A549 (cell line): ENCODE measurements at regions not wholly inside any gene's neighbourhood (a gene's known extent, or its start where the extent isn't known, plus 50 kb on each side); places are given as distances from the start of the nearest gene placed in this dataset.

Experiments
- CHD4 ChIP-seq: fragments of 200-600 bp; sonication (generic); IDR thresholded peaks from 2 replicates; pipeline ENCODE4 v1.6.1; 2016; ENCODE audit warnings: antibody characterized with exemption, mild to moderate bottlenecking, borderline replicate concordance
- ELK1 ChIP-seq: fragments of 150-350 bp; IDR thresholded peaks from 2 replicates; pipeline ENCODE4 v1.6.1; 2014; ENCODE audit warnings: low read depth, mild to moderate bottlenecking, low read length
- JUN ChIP-seq, 2 experiments: fragments of >200 bp; sonication (Bioruptor Twin); formaldehyde crosslinking; IDR thresholded peaks; 2 replicates in 1 of 2; 3 replicates in 1 of 2; pipeline ENCODE4 v1.6.1; 2016 to 2017
- NFE2L2 ChIP-seq: fragments of 150-350 bp; conservative IDR thresholded peaks from 2 replicates; pipeline ENCODE4 v1.6.1; 2014; ENCODE audit warnings: low read length
- PHF8 ChIP-seq: fragments of 200-600 bp; sonication (generic); IDR thresholded peaks from 2 replicates; pipeline ENCODE4 v1.6.1; 2016; ENCODE audit warnings: low read depth, mild to moderate bottlenecking, antibody characterized with exemption, moderate library complexity, borderline replicate concordance
- POLR2A ChIP-seq: IDR thresholded peaks from 2 replicates; pipeline ENCODE4 v1.6.1; 2012; ENCODE audit warnings: mild to moderate bottlenecking, low read length
- RAD21 ChIP-seq, 2 experiments: fragments of >200 bp in 1 of 2; sonication (Bioruptor Twin) in 1 of 2; formaldehyde crosslinking in 1 of 2; IDR thresholded peaks in 1 of 2; conservative IDR thresholded peaks in 1 of 2; 2 replicates in 1 of 2; 3 replicates in 1 of 2; pipeline ENCODE4 v1.6.1; 2012 to 2018; ENCODE audit warnings: inconsistent platforms in 1 of 2
- RARB ChIP-seq: fragments of 250-450 bp; sonication (Bioruptor Pico); IDR thresholded peaks from 2 replicates; pipeline ENCODE4 v1.8.0; 2021; ENCODE audit warnings: mild to moderate bottlenecking, moderate library complexity
- TP53 ChIP-seq: fragments of 250-450 bp; sonication (Bioruptor Pico); IDR thresholded peaks from 2 replicates; pipeline ENCODE4 v1.5.0; 2021; ENCODE audit warnings: mild to moderate bottlenecking, moderate library complexity

- TF ChIP-seq TP53 (CRISPR knock-in tag) (no peak), RARB (CRISPR knock-in tag) (no peak), JUN (IDR thresholded peaks at IDR 0.05) (no peak), CHD4 (no peak), PHF8 (no peak), RAD21 (conservative IDR thresholded peaks at IDR 0.05 in 1 of 2, IDR thresholded peaks at IDR 0.05 in 1 of 2) (no peak), POLR2A (no peak), ELK1 (no peak), NFE2L2 (no peak)
Measured at GRCh38 chrX:10341309-10341708, 184.5 kb downstream of the CLCN4 start.
